ENCODE measurements at regions not wholly inside any gene's neighbourhood (a gene's known extent, or its start where the extent isn't known, plus 50 kb on each side); places are given as distances from the start of the nearest gene placed in this dataset.

DNA sequence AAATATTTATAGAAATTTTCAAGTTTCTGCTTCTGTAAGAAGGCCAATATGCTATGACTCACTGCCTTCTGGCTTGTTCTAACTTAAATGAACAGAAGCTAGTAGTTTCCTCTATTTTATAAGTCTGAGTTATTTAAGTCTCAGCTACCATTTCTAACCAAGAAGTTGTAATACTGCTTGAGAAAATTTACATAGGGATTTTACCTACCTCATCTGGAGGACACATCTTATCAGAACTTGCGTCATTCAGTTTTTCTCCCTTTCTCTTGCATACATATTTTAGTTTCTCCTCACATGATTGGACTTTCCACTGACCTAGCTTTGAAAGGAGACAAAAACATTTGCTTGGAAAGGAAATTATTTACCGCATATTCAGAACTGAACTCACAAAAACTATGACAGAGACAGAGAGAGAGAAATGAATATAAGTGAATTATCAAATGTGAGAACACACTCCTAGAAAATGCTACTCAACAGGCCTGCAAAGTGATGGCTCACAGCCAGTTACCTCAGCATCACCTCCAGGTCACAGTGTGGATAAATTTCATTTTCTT lies 81.1 kb upstream of the CD302 start (continued):
- TF ChIP-seq, protein P1, sequence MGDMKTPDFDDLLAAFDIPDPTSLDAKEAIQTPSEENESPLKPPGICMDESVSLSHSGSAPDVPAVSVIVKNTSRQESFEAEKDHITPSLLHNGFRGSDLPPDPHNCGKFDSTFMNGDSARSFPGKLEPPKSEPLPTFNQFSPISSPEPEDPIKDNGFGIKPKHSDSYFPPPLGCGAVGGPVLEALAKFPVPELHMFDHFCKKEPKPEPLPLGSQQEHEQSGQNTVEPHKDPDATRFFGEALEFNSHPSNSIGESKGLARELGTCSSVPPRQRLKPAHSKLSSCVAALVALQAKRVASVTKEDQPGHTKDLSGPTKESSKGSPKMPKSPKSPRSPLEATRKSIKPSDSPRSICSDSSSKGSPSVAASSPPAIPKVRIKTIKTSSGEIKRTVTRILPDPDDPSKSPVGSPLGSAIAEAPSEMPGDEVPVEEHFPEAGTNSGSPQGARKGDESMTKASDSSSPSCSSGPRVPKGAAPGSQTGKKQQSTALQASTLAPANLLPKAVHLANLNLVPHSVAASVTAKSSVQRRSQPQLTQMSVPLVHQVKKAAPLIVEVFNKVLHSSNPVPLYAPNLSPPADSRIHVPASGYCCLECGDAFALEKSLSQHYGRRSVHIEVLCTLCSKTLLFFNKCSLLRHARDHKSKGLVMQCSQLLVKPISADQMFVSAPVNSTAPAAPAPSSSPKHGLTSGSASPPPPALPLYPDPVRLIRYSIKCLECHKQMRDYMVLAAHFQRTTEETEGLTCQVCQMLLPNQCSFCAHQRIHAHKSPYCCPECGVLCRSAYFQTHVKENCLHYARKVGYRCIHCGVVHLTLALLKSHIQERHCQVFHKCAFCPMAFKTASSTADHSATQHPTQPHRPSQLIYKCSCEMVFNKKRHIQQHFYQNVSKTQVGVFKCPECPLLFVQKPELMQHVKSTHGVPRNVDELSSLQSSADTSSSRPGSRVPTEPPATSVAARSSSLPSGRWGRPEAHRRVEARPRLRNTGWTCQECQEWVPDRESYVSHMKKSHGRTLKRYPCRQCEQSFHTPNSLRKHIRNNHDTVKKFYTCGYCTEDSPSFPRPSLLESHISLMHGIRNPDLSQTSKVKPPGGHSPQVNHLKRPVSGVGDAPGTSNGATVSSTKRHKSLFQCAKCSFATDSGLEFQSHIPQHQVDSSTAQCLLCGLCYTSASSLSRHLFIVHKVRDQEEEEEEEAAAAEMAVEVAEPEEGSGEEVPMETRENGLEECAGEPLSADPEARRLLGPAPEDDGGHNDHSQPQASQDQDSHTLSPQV (IDR thresholded peaks at IDR 0.05): 0 out of 2 replicates have a peak, but pooled peaks have one; percentile 50
- peak in 1 of 2 experiments; percentile 58; a peak in 1 of 4 replicates for TF ChIP-seq CEBPB (IDR thresholded peaks at IDR 0.05; ENCODE audit: borderline replicate concordance in 1 of 2, low read depth in 2 of 2, low read length in 2 of 2)
- no peak for TF ChIP-seq TCF7 (IDR thresholded peaks at IDR 0.05; ENCODE audit: borderline replicate concordance)
- 0 out of 2 replicates have a peak, but pooled peaks have one; percentile 7 for TF ChIP-seq TCF3 (IDR thresholded peaks at IDR 0.05; ENCODE audit: borderline replicate concordance, insufficient read depth, low read depth, low read length)
- no peak for TF ChIP-seq CBX3 (IDR thresholded peaks at IDR 0.05; ENCODE audit: borderline replicate concordance, low read depth)
- no peak for TF ChIP-seq CHD2 (IDR thresholded peaks at IDR 0.05; ENCODE audit: borderline replicate concordance, low read depth, low read length)
- 0 out of 2 replicates have a peak, but pooled peaks have one; percentile 44 for TF ChIP-seq MTA3 (IDR thresholded peaks at IDR 0.05; ENCODE audit: borderline replicate concordance, low read length)
- TF ChIP-seq SIX5 (IDR thresholded peaks at IDR 0.05; ENCODE audit: low read depth, low read length, severe bottlenecking): no peak
- TF ChIP-seq SMAD5 (IDR thresholded peaks at IDR 0.05; ENCODE audit: low read depth): no peak
- TF ChIP-seq, protein P2, sequence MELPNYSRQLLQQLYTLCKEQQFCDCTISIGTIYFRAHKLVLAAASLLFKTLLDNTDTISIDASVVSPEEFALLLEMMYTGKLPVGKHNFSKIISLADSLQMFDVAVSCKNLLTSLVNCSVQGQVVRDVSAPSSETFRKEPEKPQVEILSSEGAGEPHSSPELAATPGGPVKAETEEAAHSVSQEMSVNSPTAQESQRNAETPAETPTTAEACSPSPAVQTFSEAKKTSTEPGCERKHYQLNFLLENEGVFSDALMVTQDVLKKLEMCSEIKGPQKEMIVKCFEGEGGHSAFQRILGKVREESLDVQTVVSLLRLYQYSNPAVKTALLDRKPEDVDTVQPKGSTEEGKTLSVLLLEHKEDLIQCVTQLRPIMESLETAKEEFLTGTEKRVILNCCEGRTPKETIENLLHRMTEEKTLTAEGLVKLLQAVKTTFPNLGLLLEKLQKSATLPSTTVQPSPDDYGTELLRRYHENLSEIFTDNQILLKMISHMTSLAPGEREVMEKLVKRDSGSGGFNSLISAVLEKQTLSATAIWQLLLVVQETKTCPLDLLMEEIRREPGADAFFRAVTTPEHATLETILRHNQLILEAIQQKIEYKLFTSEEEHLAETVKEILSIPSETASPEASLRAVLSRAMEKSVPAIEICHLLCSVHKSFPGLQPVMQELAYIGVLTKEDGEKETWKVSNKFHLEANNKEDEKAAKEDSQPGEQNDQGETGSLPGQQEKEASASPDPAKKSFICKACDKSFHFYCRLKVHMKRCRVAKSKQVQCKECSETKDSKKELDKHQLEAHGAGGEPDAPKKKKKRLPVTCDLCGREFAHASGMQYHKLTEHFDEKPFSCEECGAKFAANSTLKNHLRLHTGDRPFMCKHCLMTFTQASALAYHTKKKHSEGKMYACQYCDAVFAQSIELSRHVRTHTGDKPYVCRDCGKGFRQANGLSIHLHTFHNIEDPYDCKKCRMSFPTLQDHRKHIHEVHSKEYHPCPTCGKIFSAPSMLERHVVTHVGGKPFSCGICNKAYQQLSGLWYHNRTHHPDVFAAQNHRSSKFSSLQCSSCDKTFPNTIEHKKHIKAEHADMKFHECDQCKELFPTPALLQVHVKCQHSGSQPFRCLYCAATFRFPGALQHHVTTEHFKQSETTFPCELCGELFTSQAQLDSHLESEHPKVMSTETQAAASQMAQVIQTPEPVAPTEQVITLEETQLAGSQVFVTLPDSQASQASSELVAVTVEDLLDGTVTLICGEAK (IDR thresholded peaks at IDR 0.05; ENCODE audit: borderline replicate concordance): no peak
- TF ChIP-seq, protein P3, sequence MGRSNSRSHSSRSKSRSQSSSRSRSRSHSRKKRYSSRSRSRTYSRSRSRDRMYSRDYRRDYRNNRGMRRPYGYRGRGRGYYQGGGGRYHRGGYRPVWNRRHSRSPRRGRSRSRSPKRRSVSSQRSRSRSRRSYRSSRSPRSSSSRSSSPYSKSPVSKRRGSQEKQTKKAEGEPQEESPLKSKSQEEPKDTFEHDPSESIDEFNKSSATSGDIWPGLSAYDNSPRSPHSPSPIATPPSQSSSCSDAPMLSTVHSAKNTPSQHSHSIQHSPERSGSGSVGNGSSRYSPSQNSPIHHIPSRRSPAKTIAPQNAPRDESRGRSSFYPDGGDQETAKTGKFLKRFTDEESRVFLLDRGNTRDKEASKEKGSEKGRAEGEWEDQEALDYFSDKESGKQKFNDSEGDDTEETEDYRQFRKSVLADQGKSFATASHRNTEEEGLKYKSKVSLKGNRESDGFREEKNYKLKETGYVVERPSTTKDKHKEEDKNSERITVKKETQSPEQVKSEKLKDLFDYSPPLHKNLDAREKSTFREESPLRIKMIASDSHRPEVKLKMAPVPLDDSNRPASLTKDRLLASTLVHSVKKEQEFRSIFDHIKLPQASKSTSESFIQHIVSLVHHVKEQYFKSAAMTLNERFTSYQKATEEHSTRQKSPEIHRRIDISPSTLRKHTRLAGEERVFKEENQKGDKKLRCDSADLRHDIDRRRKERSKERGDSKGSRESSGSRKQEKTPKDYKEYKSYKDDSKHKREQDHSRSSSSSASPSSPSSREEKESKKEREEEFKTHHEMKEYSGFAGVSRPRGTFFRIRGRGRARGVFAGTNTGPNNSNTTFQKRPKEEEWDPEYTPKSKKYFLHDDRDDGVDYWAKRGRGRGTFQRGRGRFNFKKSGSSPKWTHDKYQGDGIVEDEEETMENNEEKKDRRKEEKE (IDR thresholded peaks at IDR 0.05): no peak
- TF ChIP-seq, protein P4, sequence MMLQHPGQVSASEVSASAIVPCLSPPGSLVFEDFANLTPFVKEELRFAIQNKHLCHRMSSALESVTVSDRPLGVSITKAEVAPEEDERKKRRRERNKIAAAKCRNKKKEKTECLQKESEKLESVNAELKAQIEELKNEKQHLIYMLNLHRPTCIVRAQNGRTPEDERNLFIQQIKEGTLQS (IDR thresholded peaks at IDR 0.05; ENCODE audit: borderline replicate concordance, extremely low read depth, low read depth, low read length): no peak
- no peak for TF ChIP-seq TAF1 (IDR thresholded peaks at IDR 0.05; ENCODE audit: borderline replicate concordance, low read depth, low read length)
- TF ChIP-seq POLR2A (IDR thresholded peaks at IDR 0.05; ENCODE audit: low read depth, low read length): no peak
- TF ChIP-seq SUZ12 (IDR thresholded peaks at IDR 0.05; ENCODE audit: unreplicated experiment): no peak
- TF ChIP-seq ETV6 (conservative IDR thresholded peaks at IDR 0.05 in 1 of 2, IDR thresholded peaks at IDR 0.05 in 1 of 2; ENCODE audit: borderline replicate concordance in 1 of 2, low read depth in 1 of 2): 0 out of 4 replicates have a peak, but pooled peaks of 1 of the 2 experiments have one; percentile 38

Measured in GM12878 (cell line).